ENCODE measurements at regions not wholly inside any gene's neighbourhood (a gene's known extent, or its start where the extent isn't known, plus 50 kb on each side); places are given as distances from the start of the nearest gene placed in this dataset.

GRCh38 chr15:92770641-92771040, 115.1 kb upstream of the FAM174B start:
- no peak for TF ChIP-seq TCF12 (IDR thresholded peaks at IDR 0.05; ENCODE audit: low read depth, low read length)
- TF ChIP-seq NRF1 (IDR thresholded peaks at IDR 0.05; ENCODE audit: low read depth, low read length): no peak
- TF ChIP-seq CBX8 (IDR thresholded peaks at IDR 0.05; ENCODE audit: borderline replicate concordance, low read depth, low read length): no peak
- no peak for TF ChIP-seq KDM5A (IDR thresholded peaks at IDR 0.05; ENCODE audit: low read length)
- TF ChIP-seq GABPA (IDR thresholded peaks at IDR 0.05; ENCODE audit: borderline replicate concordance, insufficient read depth, low read length): no peak
- no peak for TF ChIP-seq CTCF (IDR thresholded peaks at IDR 0.05; ENCODE audit: control extremely low read depth in 1 of 3, insufficient read depth in 1 of 3, low read depth in 1 of 3, low read length in 3 of 3)
- TF ChIP-seq CHD2 (IDR thresholded peaks at IDR 0.05; ENCODE audit: low read length): no peak
- TF ChIP-seq ATF3 (IDR thresholded peaks at IDR 0.05; ENCODE audit: insufficient read depth, low read depth, low read length): no peak
- no peak for TF ChIP-seq POLR2A (IDR thresholded peaks at IDR 0.05; ENCODE audit: control extremely low read depth in 1 of 2, low read depth in 2 of 2, low read length in 2 of 2)
- TF ChIP-seq KDM1A (IDR thresholded peaks at IDR 0.05; ENCODE audit: borderline replicate concordance, low read length): no peak
- no peak for TF ChIP-seq TEAD4 (IDR thresholded peaks at IDR 0.05; ENCODE audit: low read depth, low read length)
- TF ChIP-seq YY1 (IDR thresholded peaks at IDR 0.05; ENCODE audit: low read depth, low read length): no peak
- no peak for TF ChIP-seq CBX5 (IDR thresholded peaks at IDR 0.05; ENCODE audit: low read depth, low read length)
- TF ChIP-seq CEBPB (IDR thresholded peaks at IDR 0.05; ENCODE audit: low read depth, low read length): no peak
